Bronchial epithelial cell (primary cell): ENCODE measurements at regions not wholly inside any gene's neighbourhood (a gene's known extent, or its start where the extent isn't known, plus 50 kb on each side); places are given as distances from the start of the nearest gene placed in this dataset.

Experiments used
- DNase-seq: peaks from one replicate; pipeline ENCODE4 v3.0.0-alpha.2; 2010; ENCODE audit warnings: low read depth
- FAIRE-seq: peaks from 2 replicates; lab custom pipeline; 2011; peaks lifted over from hg19 to GRCh38; lab: Jason Lieb, UNC
- H3K27me3 ChIP-seq: 2 replicates; pipeline ENCODE4 v1.5.1; 2011; ENCODE audit warnings: low read length; ENCODE audit not compliant: control insufficient read depth, insufficient read depth
- H3K36me3 ChIP-seq: 2 replicates; pipeline ENCODE4 v1.5.1; 2011; ENCODE audit warnings: low read length; ENCODE audit not compliant: control insufficient read depth, insufficient read depth
- H3K4me3 ChIP-seq: 2 replicates; pipeline ENCODE4 v1.5.1; 2011; ENCODE audit warnings: mild to moderate bottlenecking, low read depth, low read length, control low read depth
- CTCF ChIP-seq: IDR thresholded peaks from 2 replicates; pipeline ENCODE4 v1.5.1; 2011; ENCODE audit warnings: mild to moderate bottlenecking, moderate library complexity, low read length, control low read depth, inconsistent platforms; ENCODE audit not compliant: insufficient read depth, severe bottlenecking

- no peak for TF ChIP-seq CTCF
- H3K36me3 ChIP-seq = no peaks in the 10 kb centered on the region
- H3K27me3 ChIP-seq = no peaks in the 10 kb centered on the region
- no peak overlapping the region for H3K4me3 ChIP-seq
- peak; percentile 13 for FAIRE-seq
- DNase-seq = peak; percentile 39
Observed at GRCh38 chr5:90022711-90023053, 386.9 kb downstream of the CETN3 start.

- DNase-seq = peak; percentile 41
- H3K4me3 ChIP-seq = no peak overlapping the region
- no peaks in the 10 kb centered on the region for H3K27me3 ChIP-seq
- H3K36me3 ChIP-seq = no peaks in the 10 kb centered on the region
- TF ChIP-seq CTCF = no peak
- FAIRE-seq = no peak
Observed at GRCh38 chr5:90022002-90022710, 387.4 kb downstream of the CETN3 start.

DNA sequence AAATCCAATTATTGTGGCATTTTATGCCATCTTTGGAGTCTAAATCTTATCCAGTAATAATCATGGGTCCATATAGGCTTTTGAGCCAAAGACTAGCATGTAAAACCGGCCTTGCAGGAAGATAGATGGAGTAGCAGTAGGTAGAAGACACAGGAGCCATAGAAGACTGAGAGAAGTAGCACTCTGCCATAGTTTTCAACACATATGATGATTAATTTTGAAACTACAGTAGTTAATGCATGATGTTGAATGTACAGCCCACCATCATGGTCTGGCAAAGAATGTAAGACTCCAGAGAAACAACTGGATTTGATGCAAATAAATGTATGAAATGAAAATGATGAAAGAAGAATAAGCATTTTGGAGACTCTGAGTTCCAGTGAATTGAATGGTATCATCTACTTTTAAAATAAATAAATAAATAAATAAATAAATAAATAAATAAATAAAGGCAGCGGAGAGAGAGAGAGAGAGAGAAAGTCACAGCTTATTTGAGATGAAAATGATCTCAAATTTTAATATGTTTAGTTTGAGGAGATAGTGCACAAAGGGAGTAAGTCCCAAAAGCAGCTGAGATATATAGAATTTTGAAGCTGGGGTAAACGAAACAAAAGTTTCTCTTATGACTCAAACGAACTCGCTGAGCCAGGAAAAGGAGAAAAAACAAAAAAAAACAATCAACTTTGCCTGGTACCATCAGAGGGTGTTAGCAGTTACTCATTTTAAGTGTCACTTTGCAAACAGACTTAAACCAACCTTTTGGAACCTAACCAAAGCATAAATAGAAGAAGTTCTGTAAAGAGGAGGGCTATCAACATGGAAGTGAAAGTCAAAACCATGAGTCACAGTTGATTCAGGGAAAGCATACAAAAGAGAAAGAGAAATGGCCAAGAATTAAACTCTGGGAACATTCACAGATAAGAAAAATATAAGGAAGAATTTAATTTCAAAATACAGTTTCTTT is 388.7 kb downstream of the CETN3 start:
- H3K4me3 ChIP-seq = peak overlapping the region; percentile 14
- DNase-seq (peak; percentile 99), FAIRE-seq (no peak)
- no peaks in the 10 kb centered on the region for H3K36me3 ChIP-seq
- TF ChIP-seq CTCF = no peak
- H3K27me3 ChIP-seq = no peaks in the 10 kb centered on the region

DNA sequence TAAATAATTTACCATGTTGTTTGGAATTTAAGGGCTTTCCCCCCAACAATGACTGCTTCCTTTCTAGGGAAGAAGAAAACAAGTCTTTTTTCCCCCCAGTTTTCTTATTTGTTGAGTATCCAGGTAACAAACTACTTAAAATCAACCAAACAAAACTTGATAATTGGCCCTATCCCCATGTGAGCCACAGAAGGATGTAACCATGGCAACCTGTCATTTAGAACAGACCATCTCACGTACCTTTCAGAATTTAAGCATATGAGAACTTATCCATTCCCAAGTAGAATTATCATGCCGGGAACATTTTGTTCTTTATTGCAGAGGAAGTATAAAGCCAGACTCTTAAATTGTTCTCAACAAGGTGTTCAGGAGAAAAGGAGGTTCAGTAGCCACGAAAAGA is 392.3 kb downstream of the CETN3 start:
- H3K4me3 ChIP-seq = no peak overlapping the region
- no peaks in the 10 kb centered on the region for H3K36me3 ChIP-seq
- no peaks in the 10 kb centered on the region for H3K27me3 ChIP-seq
- no peak for TF ChIP-seq CTCF
- DNase-seq = no peak
- FAIRE-seq = no peak

GRCh38 chr5:90015584-90016018 is 394.0 kb downstream of the CETN3 start:
- no peaks in the 10 kb centered on the region for H3K27me3 ChIP-seq
- FAIRE-seq = no peak
- no peaks in the 10 kb centered on the region for H3K36me3 ChIP-seq
- peak; percentile 82 for DNase-seq
- TF ChIP-seq CTCF = no peak
- no peak overlapping the region for H3K4me3 ChIP-seq
